ENCODE measurements at regions not wholly inside any gene's neighbourhood (a gene's known extent, or its start where the extent isn't known, plus 50 kb on each side); places are given as distances from the start of the nearest gene placed in this dataset.
"Not testable (repeated sequence)": the region's sequence is repeated elsewhere in the genome, so short reads cannot be mapped to it uniquely, and the experiment has no call there.

GRCh38 chrX:106220177-106220576 is 52.1 kb downstream of the PWWP3B start:
- Histone ChIP-seq H3K36me3 (replicated peaks) (no peaks in the 10 kb centered on the region), H3K4me3 (ENCODE audit: low read depth, low read length) (no peak overlapping the region), H3K27ac (no peak overlapping the region), H3K27me3 (replicated peaks) (no peaks in the 10 kb centered on the region)
- no peak for DNase-seq
- in situ Hi-C loops (cut with HindIII; ENCODE audit: low pct_ligation_motif_present, low sequenced_read_pairs) = no loop called here
- TF ChIP-seq, protein P1, sequence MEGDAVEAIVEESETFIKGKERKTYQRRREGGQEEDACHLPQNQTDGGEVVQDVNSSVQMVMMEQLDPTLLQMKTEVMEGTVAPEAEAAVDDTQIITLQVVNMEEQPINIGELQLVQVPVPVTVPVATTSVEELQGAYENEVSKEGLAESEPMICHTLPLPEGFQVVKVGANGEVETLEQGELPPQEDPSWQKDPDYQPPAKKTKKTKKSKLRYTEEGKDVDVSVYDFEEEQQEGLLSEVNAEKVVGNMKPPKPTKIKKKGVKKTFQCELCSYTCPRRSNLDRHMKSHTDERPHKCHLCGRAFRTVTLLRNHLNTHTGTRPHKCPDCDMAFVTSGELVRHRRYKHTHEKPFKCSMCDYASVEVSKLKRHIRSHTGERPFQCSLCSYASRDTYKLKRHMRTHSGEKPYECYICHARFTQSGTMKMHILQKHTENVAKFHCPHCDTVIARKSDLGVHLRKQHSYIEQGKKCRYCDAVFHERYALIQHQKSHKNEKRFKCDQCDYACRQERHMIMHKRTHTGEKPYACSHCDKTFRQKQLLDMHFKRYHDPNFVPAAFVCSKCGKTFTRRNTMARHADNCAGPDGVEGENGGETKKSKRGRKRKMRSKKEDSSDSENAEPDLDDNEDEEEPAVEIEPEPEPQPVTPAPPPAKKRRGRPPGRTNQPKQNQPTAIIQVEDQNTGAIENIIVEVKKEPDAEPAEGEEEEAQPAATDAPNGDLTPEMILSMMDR (IDR thresholded peaks at IDR 0.05; ENCODE audit: low read depth, low read length, missing control alignments) = peak; percentile 42

DNA sequence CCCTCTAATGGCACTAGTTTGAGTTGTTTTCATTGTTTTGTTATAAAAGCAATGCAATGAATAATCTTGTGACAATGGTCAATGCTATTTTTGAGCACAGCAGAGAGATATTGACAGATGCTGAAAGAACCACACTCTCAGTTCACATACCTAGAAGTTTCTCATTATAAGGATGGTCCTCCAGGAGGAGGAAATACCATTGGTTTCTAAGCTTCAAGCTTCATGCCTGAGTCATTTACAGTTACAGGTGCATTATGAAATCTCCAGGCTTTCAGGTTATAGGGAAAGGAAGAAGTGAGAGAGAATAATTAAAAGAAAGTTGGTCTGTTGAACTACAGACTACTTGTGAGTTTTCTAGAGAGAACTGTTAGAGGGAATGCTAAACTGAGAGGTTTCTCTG is 75.3 kb downstream of the PWWP3B start:
- no peak for DNase-seq
- Histone ChIP-seq H3K27me3 (replicated peaks) (no peaks in the 10 kb centered on the region), H3K27ac (no peak overlapping the region), H3K36me3 (replicated peaks) (no peaks in the 10 kb centered on the region), H3K4me3 (ENCODE audit: low read depth, low read length) (no peak overlapping the region)
- in situ Hi-C loops (cut with HindIII; ENCODE audit: low pct_ligation_motif_present, low sequenced_read_pairs) = no loop called here
- TF ChIP-seq, protein P1 (IDR thresholded peaks at IDR 0.05; ENCODE audit: low read depth, low read length, missing control alignments) = no peak

- Histone ChIP-seq H3K27ac (peak overlapping the region; percentile 65), H3K4me3 (ENCODE audit: low read depth, low read length) (no peak overlapping the region), H3K36me3 (replicated peaks) (no peaks in the 10 kb centered on the region), H3K27me3 (replicated peaks) (no peaks in the 10 kb centered on the region)
- TF ChIP-seq, protein P1 (IDR thresholded peaks at IDR 0.05; ENCODE audit: low read depth, low read length, missing control alignments) = no peak
- in situ Hi-C loops (cut with HindIII; ENCODE audit: low pct_ligation_motif_present, low sequenced_read_pairs) = no loop called here
- peak; percentile 29 for DNase-seq
Observed at GRCh38 chrX:106246511-106246910, 78.4 kb downstream of the PWWP3B start.

DNA sequence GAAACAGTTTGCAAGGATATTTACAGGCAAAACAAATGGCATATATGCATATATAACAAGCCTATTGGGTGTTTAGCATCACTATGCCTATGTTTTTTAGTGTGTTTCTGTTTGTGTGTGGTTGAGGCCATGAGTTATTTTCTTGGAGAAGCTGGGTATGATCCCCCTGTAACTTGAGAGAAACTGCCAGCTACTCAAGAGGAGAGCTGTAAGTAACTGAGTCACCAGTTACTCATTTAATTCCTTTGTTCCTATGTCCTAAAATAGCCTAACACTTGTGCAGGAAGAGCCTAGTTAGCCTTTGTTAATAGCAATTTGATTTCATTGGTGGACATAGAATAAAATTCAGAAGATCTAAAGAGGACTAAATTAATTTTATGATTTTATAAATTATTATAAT is 79.1 kb downstream of the PWWP3B start:
- no peaks in the 10 kb centered on the region for H3K27me3 ChIP-seq (replicated peaks)
- in situ Hi-C loops (cut with HindIII; ENCODE audit: low pct_ligation_motif_present, low sequenced_read_pairs) = no loop called here
- peak overlapping the region; percentile 65 for H3K27ac ChIP-seq
- no peak overlapping the region for H3K4me3 ChIP-seq (ENCODE audit: low read depth, low read length)
- no peaks in the 10 kb centered on the region for H3K36me3 ChIP-seq (replicated peaks)
- TF ChIP-seq, protein P1 (IDR thresholded peaks at IDR 0.05; ENCODE audit: low read depth, low read length, missing control alignments) = no peak
- DNase-seq = peak; percentile 29

- in situ Hi-C loops (cut with HindIII; ENCODE audit: low pct_ligation_motif_present, low sequenced_read_pairs) = no loop called here
- DNase-seq = no peak
- Histone ChIP-seq H3K36me3 (replicated peaks) (no peaks in the 10 kb centered on the region), H3K4me3 (ENCODE audit: low read depth, low read length) (no peak overlapping the region), H3K27ac (peak overlapping the region; percentile 13), H3K27me3 (replicated peaks) (no peaks in the 10 kb centered on the region)
- TF ChIP-seq, protein P1 (IDR thresholded peaks at IDR 0.05; ENCODE audit: low read depth, low read length, missing control alignments) = no peak
Observed at GRCh38 chrX:106249706-106250379, 81.7 kb downstream of the PWWP3B start.

GRCh38 chrX:106263817-106264216 is 95.7 kb downstream of the PWWP3B start:
- H3K4me3 ChIP-seq (ENCODE audit: low read depth, low read length) = no peak overlapping the region
- H3K27ac ChIP-seq = no peak overlapping the region
- peak; percentile 42 for DNase-seq
- H3K36me3 ChIP-seq (replicated peaks) = no peaks in the 10 kb centered on the region
- TF ChIP-seq, protein P1 (IDR thresholded peaks at IDR 0.05; ENCODE audit: low read depth, low read length, missing control alignments) = no peak
- no peaks in the 10 kb centered on the region for H3K27me3 ChIP-seq (replicated peaks)
- in situ Hi-C loops (cut with HindIII; ENCODE audit: low pct_ligation_motif_present, low sequenced_read_pairs) = no loop called here

GRCh38 chrX:106273947-106274587 is 106.0 kb downstream of the PWWP3B start:
- H3K4me3 ChIP-seq (ENCODE audit: low read depth, low read length); H3K36me3 ChIP-seq (replicated peaks); in situ Hi-C loops (cut with HindIII; ENCODE audit: low pct_ligation_motif_present, low sequenced_read_pairs); DNase-seq; H3K27ac ChIP-seq; H3K27me3 ChIP-seq (replicated peaks): not testable (repeated sequence)

DNA sequence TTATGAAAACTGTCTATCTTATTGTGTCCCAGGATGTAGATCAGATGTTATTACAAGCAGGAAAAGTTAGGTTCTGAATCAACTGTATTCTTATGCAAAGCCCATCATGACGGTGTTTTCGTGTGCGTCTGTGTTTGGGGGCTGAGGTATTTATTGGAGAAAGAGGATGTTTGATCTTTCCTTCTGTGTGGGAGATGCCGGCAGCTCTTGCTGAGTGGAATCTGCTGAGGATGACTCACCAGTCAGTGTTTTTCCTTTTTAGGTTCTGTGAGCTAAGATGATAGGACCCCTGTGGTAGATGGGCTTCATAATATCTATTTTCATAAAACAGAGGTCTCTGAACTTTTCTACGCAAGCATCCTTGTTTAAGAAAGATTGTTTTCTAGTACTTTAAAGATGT is 107.1 kb downstream of the PWWP3B start:
- H3K4me3 ChIP-seq (ENCODE audit: low read depth, low read length); in situ Hi-C loops (cut with HindIII; ENCODE audit: low pct_ligation_motif_present, low sequenced_read_pairs); H3K27ac ChIP-seq; H3K36me3 ChIP-seq (replicated peaks); DNase-seq; H3K27me3 ChIP-seq (replicated peaks): not testable (repeated sequence)
